ENCODE measurements at regions not wholly inside any gene's neighbourhood (a gene's known extent, or its start where the extent isn't known, plus 50 kb on each side); places are given as distances from the start of the nearest gene placed in this dataset.

DNA sequence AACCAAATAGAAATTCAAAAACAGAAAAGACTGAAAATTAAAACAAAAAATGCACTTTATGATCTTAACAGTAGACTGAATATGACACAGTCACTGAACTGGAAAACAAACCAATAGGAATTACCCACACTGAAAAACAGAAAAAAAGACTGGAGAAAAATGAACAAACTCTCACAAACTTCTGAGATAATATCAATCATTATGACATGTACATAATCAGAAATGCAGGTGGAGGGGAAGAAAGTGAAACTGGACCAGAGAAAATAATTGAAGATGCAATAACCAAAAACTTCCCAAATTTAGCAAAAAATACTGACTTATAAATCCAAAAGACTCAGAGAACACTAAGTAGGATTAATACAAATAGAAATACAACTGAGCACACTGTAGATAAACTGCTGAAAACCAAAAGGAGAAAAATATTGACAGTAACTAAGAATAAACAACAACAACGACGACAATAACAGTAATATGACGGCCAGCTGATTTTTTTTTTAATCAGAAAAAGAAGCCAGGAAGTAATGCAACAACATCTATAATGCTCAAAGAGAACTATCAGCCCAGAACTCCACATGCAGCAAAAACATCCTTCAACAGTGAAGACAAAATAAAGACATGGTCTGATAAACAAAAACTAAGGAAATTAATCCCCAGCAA lies 108.1 kb downstream of the ZFAND4 start:
- H3K27me3 ChIP-seq (ENCODE audit: control insufficient read depth in 4 of 4, insufficient read depth in 4 of 4, low read length in 3 of 4): no peaks in the 10 kb centered on the region
- no peak overlapping the region for H3K9ac ChIP-seq (ENCODE audit: low read depth in 1 of 2, low read length in 2 of 2)
- H3K4me1 ChIP-seq (ENCODE audit: control insufficient read depth in 4 of 4, insufficient read depth in 4 of 4, low read length in 3 of 4): peaks cover 0 to 2% (median 0%) of the 10 kb centered on the region in 4 donors
- WGBS: 87% methylated on average over 3 of the region's 3 CpGs
- TF ChIP-seq RXRA (IDR thresholded peaks at IDR 0.05) (no peak), YY1 (IDR thresholded peaks at IDR 0.05) (no peak)
- no peaks in the 10 kb centered on the region for H3K36me3 ChIP-seq (ENCODE audit: control insufficient read depth in 4 of 4, insufficient read depth in 3 of 4, low read depth in 1 of 4, low read length in 3 of 4)
- DNase-seq (ENCODE audit: low spot score): no peak
- H3K27ac ChIP-seq (ENCODE audit: low read depth in 1 of 2, low read length in 2 of 2): no peak overlapping the region
- H3K4me3 ChIP-seq (ENCODE audit: low read depth in 1 of 3, low read length in 3 of 3): no peak overlapping the region
- no peaks in the 10 kb centered on the region for H3K9me3 ChIP-seq (ENCODE audit: control insufficient read depth in 4 of 4, low read length in 3 of 4)

DNA sequence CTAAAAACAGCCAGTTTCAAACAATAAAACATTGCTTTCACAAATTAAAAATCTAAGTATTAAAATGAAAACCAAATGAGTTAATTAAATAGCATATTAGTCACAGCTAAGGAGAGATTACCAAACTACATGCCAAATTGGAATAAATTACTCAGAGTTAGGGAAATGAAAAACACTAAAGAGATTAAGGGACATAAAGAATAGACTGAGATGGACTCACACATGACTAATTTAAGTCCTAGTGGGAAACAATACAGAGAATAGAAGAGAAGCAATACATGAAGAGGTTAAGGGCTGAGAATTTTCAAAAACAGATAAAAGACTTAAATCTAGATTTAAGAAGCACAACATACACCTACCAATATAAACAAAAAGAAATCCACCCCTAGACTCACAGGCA lies 110.6 kb downstream of the ZFAND4 start:
- no peaks in the 10 kb centered on the region for H3K36me3 ChIP-seq (ENCODE audit: control insufficient read depth in 4 of 4, insufficient read depth in 3 of 4, low read depth in 1 of 4, low read length in 3 of 4)

More for the DNA sequence above, 110.6 kb downstream of the ZFAND4 start:
- no peak overlapping the region for H3K4me3 ChIP-seq (ENCODE audit: low read depth in 1 of 3, low read length in 3 of 3)
- DNase-seq (ENCODE audit: low spot score): no peak
- H3K27ac ChIP-seq (ENCODE audit: low read depth in 1 of 2, low read length in 2 of 2): no peak overlapping the region
- TF ChIP-seq RAD21 (IDR thresholded peaks at IDR 0.05) (no peak), TAF1 (conservative IDR thresholded peaks at IDR 0.05) (no peak), YY1 (IDR thresholded peaks at IDR 0.05) (no peak), EGR1 (IDR thresholded peaks at IDR 0.05; ENCODE audit: low read depth in 2 of 2) (no peak), FOXA2 (IDR thresholded peaks at IDR 0.05) (no peak), JUND (IDR thresholded peaks at IDR 0.05) (no peak), FOXA1 (IDR thresholded peaks at IDR 0.05) (no peak), NR2F2 (IDR thresholded peaks at IDR 0.05) (no peak), GABPA (IDR thresholded peaks at IDR 0.05 in 1 of 2, conservative IDR thresholded peaks at IDR 0.05 in 1 of 2) (no peak), SP1 (IDR thresholded peaks at IDR 0.05) (no peak)
- TF ChIP-seq, protein P1, sequence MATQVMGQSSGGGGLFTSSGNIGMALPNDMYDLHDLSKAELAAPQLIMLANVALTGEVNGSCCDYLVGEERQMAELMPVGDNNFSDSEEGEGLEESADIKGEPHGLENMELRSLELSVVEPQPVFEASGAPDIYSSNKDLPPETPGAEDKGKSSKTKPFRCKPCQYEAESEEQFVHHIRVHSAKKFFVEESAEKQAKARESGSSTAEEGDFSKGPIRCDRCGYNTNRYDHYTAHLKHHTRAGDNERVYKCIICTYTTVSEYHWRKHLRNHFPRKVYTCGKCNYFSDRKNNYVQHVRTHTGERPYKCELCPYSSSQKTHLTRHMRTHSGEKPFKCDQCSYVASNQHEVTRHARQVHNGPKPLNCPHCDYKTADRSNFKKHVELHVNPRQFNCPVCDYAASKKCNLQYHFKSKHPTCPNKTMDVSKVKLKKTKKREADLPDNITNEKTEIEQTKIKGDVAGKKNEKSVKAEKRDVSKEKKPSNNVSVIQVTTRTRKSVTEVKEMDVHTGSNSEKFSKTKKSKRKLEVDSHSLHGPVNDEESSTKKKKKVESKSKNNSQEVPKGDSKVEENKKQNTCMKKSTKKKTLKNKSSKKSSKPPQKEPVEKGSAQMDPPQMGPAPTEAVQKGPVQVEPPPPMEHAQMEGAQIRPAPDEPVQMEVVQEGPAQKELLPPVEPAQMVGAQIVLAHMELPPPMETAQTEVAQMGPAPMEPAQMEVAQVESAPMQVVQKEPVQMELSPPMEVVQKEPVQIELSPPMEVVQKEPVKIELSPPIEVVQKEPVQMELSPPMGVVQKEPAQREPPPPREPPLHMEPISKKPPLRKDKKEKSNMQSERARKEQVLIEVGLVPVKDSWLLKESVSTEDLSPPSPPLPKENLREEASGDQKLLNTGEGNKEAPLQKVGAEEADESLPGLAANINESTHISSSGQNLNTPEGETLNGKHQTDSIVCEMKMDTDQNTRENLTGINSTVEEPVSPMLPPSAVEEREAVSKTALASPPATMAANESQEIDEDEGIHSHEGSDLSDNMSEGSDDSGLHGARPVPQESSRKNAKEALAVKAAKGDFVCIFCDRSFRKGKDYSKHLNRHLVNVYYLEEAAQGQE (IDR thresholded peaks at IDR 0.05): no peak
- TF ChIP-seq, protein P2, sequence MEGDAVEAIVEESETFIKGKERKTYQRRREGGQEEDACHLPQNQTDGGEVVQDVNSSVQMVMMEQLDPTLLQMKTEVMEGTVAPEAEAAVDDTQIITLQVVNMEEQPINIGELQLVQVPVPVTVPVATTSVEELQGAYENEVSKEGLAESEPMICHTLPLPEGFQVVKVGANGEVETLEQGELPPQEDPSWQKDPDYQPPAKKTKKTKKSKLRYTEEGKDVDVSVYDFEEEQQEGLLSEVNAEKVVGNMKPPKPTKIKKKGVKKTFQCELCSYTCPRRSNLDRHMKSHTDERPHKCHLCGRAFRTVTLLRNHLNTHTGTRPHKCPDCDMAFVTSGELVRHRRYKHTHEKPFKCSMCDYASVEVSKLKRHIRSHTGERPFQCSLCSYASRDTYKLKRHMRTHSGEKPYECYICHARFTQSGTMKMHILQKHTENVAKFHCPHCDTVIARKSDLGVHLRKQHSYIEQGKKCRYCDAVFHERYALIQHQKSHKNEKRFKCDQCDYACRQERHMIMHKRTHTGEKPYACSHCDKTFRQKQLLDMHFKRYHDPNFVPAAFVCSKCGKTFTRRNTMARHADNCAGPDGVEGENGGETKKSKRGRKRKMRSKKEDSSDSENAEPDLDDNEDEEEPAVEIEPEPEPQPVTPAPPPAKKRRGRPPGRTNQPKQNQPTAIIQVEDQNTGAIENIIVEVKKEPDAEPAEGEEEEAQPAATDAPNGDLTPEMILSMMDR (IDR thresholded peaks at IDR 0.05; ENCODE audit: low read depth, low read length, missing input control): no peak
- TF ChIP-seq, protein P3, sequence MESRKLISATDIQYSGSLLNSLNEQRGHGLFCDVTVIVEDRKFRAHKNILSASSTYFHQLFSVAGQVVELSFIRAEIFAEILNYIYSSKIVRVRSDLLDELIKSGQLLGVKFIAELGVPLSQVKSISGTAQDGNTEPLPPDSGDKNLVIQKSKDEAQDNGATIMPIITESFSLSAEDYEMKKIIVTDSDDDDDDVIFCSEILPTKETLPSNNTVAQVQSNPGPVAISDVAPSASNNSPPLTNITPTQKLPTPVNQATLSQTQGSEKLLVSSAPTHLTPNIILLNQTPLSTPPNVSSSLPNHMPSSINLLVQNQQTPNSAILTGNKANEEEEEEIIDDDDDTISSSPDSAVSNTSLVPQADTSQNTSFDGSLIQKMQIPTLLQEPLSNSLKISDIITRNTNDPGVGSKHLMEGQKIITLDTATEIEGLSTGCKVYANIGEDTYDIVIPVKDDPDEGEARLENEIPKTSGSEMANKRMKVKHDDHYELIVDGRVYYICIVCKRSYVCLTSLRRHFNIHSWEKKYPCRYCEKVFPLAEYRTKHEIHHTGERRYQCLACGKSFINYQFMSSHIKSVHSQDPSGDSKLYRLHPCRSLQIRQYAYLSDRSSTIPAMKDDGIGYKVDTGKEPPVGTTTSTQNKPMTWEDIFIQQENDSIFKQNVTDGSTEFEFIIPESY (IDR thresholded peaks at IDR 0.05): no peak
- peaks cover 0 to 13% (median 6%) of the 10 kb centered on the region in 4 donors for H3K4me1 ChIP-seq (ENCODE audit: control insufficient read depth in 4 of 4, insufficient read depth in 4 of 4, low read length in 3 of 4)
- H3K9ac ChIP-seq (ENCODE audit: low read depth in 1 of 2, low read length in 2 of 2): no peak overlapping the region
- H3K9me3 ChIP-seq (ENCODE audit: control insufficient read depth in 4 of 4, low read length in 3 of 4): no peaks in the 10 kb centered on the region
- H3K27me3 ChIP-seq (ENCODE audit: control insufficient read depth in 4 of 4, insufficient read depth in 4 of 4, low read length in 3 of 4): no peaks in the 10 kb centered on the region

All from liver (tissue), 8 donors.